HEK293T (cell line): ENCODE measurements at regions not wholly inside any gene's neighbourhood (a gene's known extent, or its start where the extent isn't known, plus 50 kb on each side); places are given as distances from the start of the nearest gene placed in this dataset.

Experiments used
- ARNT ChIP-seq: fragments of 450-650 bp; IDR thresholded peaks from 2 replicates; pipeline ENCODE4 v1.6.1; 2017; ENCODE audit warnings: mild to moderate bottlenecking
- CTBP1 ChIP-seq: fragments of 450-650 bp; IDR thresholded peaks from 2 replicates; pipeline ENCODE4 v1.6.1; 2016; ENCODE audit warnings: borderline replicate concordance
- ELF4 ChIP-seq: fragments of 450-650 bp; IDR thresholded peaks from 2 replicates; pipeline ENCODE4 v1.6.1; 2017; ENCODE audit warnings: antibody characterized with exemption
- FOXA1 ChIP-seq: fragments of 450-650 bp; IDR thresholded peaks from 2 replicates; pipeline ENCODE4 v1.6.1; 2016; ENCODE audit warnings: mild to moderate bottlenecking
- FOXM1 ChIP-seq: fragments of 450-650 bp; IDR thresholded peaks from 2 replicates; pipeline ENCODE4 v1.6.1; 2017; ENCODE audit warnings: mild to moderate bottlenecking, borderline replicate concordance
- L3MBTL2 ChIP-seq: fragments of 450-650 bp; conservative IDR thresholded peaks from 2 replicates; pipeline ENCODE4 v1.6.1; 2016; ENCODE audit warnings: mild to moderate bottlenecking
- LEF1 ChIP-seq: fragments of 450-650 bp; IDR thresholded peaks from 2 replicates; pipeline ENCODE4 v1.6.1; 2017; ENCODE audit warnings: mild to moderate bottlenecking, borderline replicate concordance
- SP1 ChIP-seq: fragments of 450-650 bp; IDR thresholded peaks from 2 replicates; pipeline ENCODE4 v1.6.1; 2017
- SUZ12 ChIP-seq: fragments of 450-650 bp; IDR thresholded peaks from 2 replicates; pipeline ENCODE4 v1.6.1; 2016; ENCODE audit warnings: mild to moderate bottlenecking
- TARDBP ChIP-seq: fragments of 450-650 bp; IDR thresholded peaks from 2 replicates; pipeline ENCODE4 v1.6.1; 2016

DNA sequence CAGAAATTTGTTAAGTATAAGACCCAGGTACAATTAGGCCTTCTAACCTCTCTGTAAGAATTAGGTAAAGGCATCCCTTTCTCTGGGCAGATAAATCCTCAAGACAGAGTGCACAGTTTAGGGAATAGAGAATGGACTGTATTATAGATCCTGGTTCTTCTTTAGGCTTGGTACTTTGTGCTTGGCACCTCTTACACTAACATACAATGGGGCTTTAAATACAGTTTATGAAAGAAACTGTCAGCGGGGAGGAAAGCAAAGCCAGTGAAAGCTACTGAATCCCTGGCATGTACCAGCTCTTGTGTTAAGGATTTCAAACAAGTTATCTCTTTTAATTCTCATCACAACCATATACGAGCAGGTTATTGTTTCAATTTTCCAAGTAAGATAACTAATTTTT, 1350.0 kb downstream of the ADGRL3 start:
- no peak for TF ChIP-seq SP1
- no peak for TF ChIP-seq ELF4
- no peak for TF ChIP-seq SUZ12
- no peak for TF ChIP-seq TARDBP
- no peak for TF ChIP-seq CTBP1
- TF ChIP-seq FOXA1: no peak
- no peak for TF ChIP-seq L3MBTL2
- no peak for TF ChIP-seq ARNT
- TF ChIP-seq FOXM1: no peak
- no peak for TF ChIP-seq LEF1
